Endodermal cell (in vitro differentiated cells): ENCODE measurements at regions not wholly inside any gene's neighbourhood (a gene's known extent, or its start where the extent isn't known, plus 50 kb on each side); places are given as distances from the start of the nearest gene placed in this dataset.

Experiments
- DNase-seq: peaks from one replicate; pipeline ENCODE4 v3.0.0-alpha.2; 2017
- H3K27ac ChIP-seq: 2 replicates; pipeline ENCODE4 v1.5.1; 2013; ENCODE audit warnings: mild to moderate bottlenecking, low read depth, low read length, moderate library complexity
- H3K27me3 ChIP-seq: 2 replicates; pipeline ENCODE4 v1.6.1; 2013; ENCODE audit warnings: mild to moderate bottlenecking, low read length, moderate library complexity; ENCODE audit not compliant: insufficient read depth, control insufficient read depth, poor library complexity, severe bottlenecking
- H3K36me3 ChIP-seq: 2 replicates; pipeline ENCODE4 v1.7.0; 2013; ENCODE audit warnings: mild to moderate bottlenecking, low read length, moderate library complexity; ENCODE audit not compliant: control insufficient read depth, insufficient read depth
- H3K4me1 ChIP-seq: one replicate; pipeline ENCODE4 v1.7.0; 2013; ENCODE audit warnings: low read length; ENCODE audit not compliant: control insufficient read depth, insufficient read depth
- H3K4me3 ChIP-seq: 2 replicates; pipeline ENCODE4 v1.5.1; 2013; ENCODE audit warnings: mild to moderate bottlenecking, low read length, moderate library complexity
- H3K9ac ChIP-seq: 2 replicates; pipeline ENCODE4 v1.6.1; 2013; ENCODE audit warnings: mild to moderate bottlenecking, low read length, moderate library complexity; ENCODE audit not compliant: poor library complexity, severe bottlenecking; ENCODE audit errors: extremely low read depth
- H3K9me3 ChIP-seq: 2 replicates; pipeline ENCODE4 v1.6.1; 2013; ENCODE audit warnings: mild to moderate bottlenecking, low read length, moderate library complexity; ENCODE audit not compliant: control insufficient read depth
- H3K27ac Mint-ChIP-seq: 2 replicates; pipeline ENCODE4 v1.8.0; 2020; ENCODE audit warnings: mixed read lengths
- H3K27me3 Mint-ChIP-seq: 2 replicates; pipeline ENCODE4 v1.8.0; 2021; ENCODE audit warnings: mild to moderate bottlenecking, mixed read lengths; ENCODE audit not compliant: insufficient read depth
- H3K36me3 Mint-ChIP-seq: 2 replicates; pipeline ENCODE4 v1.8.0; 2020; ENCODE audit warnings: low read depth, mixed read lengths
- H3K4me1 Mint-ChIP-seq: 2 replicates; pipeline ENCODE4 v1.8.0; 2020; ENCODE audit warnings: mixed read lengths
- H3K4me3 Mint-ChIP-seq: 2 replicates; pipeline ENCODE4 v1.8.0; 2020; ENCODE audit warnings: mild to moderate bottlenecking, moderate library complexity, mixed read lengths
- H3K9me3 Mint-ChIP-seq: 2 replicates; pipeline ENCODE4 v1.8.0; 2020; ENCODE audit warnings: mild to moderate bottlenecking, mixed read lengths
- WGBS, 2 experiments: methylation state at CpG; one replicate each; pipeline versions ENCODE4 v1.1.5 to v1.1.7; 2013; ENCODE audit warnings: missing lambda C conversion rate in 2 of 2, mixed read lengths in 1 of 2; ENCODE audit not compliant: insufficient coverage in 1 of 2, insufficient read length in 1 of 2; 5-methylcytosine and 5-hydroxymethylcytosine counted together
- TF ChIP-seq, protein P1 (sequence below): fragments of 200-600 bp; sonication (generic); conservative IDR thresholded peaks from 2 replicates; pipeline ENCODE4 v1.5.0; 2021; ENCODE audit warnings: antibody characterized with exemption, mild to moderate bottlenecking

GRCh38 chr10:4533621-4534020, 292.4 kb upstream of the AKR1E2 start:
- 94 to 100% methylated on average over 4 to 6 of the region's 6 CpGs for WGBS, 2 experiments
- Mint-ChIP-seq H3K4me1 (no peaks in the 10 kb centered on the region), H3K4me3 (no peak overlapping the region), H3K36me3 (no peaks in the 10 kb centered on the region), H3K27ac (no peak overlapping the region), H3K9me3 (peaks cover 2% of the 10 kb centered on the region), H3K27me3 (no peaks in the 10 kb centered on the region)
- DNase-seq, result no peak
- Histone ChIP-seq H3K36me3 (no peaks in the 10 kb centered on the region), H3K27me3 (no peaks in the 10 kb centered on the region), H3K27ac (no peak overlapping the region), H3K9me3 (no peaks in the 10 kb centered on the region), H3K4me1 (no peaks in the 10 kb centered on the region), H3K4me3 (no peak overlapping the region), H3K9ac (no peak overlapping the region)
- TF ChIP-seq, protein P1, sequence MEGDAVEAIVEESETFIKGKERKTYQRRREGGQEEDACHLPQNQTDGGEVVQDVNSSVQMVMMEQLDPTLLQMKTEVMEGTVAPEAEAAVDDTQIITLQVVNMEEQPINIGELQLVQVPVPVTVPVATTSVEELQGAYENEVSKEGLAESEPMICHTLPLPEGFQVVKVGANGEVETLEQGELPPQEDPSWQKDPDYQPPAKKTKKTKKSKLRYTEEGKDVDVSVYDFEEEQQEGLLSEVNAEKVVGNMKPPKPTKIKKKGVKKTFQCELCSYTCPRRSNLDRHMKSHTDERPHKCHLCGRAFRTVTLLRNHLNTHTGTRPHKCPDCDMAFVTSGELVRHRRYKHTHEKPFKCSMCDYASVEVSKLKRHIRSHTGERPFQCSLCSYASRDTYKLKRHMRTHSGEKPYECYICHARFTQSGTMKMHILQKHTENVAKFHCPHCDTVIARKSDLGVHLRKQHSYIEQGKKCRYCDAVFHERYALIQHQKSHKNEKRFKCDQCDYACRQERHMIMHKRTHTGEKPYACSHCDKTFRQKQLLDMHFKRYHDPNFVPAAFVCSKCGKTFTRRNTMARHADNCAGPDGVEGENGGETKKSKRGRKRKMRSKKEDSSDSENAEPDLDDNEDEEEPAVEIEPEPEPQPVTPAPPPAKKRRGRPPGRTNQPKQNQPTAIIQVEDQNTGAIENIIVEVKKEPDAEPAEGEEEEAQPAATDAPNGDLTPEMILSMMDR, result no peak

DNA sequence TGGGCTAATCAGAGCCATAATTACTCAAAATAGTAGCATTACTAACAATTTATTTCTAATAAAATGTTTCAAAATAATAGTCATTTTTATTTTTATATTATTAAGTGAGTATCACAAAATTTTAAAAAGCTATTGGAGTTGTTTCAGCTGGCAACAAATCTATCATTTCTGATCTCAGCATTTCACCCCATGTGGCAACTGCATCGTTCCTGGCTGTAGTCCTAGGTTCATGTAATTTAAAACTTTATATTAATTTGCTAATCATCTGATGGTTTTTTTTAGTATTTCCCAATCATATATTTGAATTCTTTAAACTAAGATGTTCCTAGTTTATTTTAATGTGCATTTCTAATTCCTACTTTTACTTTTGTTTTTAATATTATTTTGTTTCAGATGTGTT, 293.0 kb upstream of the AKR1E2 start:
- no peak overlapping the region for H3K27ac Mint-ChIP-seq
- no peaks in the 10 kb centered on the region for H3K4me1 Mint-ChIP-seq
- H3K27me3 Mint-ChIP-seq, result no peaks in the 10 kb centered on the region
- H3K9me3 ChIP-seq, result no peaks in the 10 kb centered on the region
- TF ChIP-seq, protein P1, result no peak
- H3K36me3 ChIP-seq, result no peaks in the 10 kb centered on the region
- H3K9ac ChIP-seq, result no peak overlapping the region
- H3K27me3 ChIP-seq, result no peaks in the 10 kb centered on the region
- no CpG with 5 or more reads among the region's 1 CpG for WGBS, 2 experiments
- H3K4me1 ChIP-seq, result no peaks in the 10 kb centered on the region
- no peak overlapping the region for H3K4me3 ChIP-seq
- no peaks in the 10 kb centered on the region for H3K9me3 Mint-ChIP-seq
- no peak for DNase-seq
- no peaks in the 10 kb centered on the region for H3K36me3 Mint-ChIP-seq
- no peak overlapping the region for H3K27ac ChIP-seq
- no peak overlapping the region for H3K4me3 Mint-ChIP-seq

DNA sequence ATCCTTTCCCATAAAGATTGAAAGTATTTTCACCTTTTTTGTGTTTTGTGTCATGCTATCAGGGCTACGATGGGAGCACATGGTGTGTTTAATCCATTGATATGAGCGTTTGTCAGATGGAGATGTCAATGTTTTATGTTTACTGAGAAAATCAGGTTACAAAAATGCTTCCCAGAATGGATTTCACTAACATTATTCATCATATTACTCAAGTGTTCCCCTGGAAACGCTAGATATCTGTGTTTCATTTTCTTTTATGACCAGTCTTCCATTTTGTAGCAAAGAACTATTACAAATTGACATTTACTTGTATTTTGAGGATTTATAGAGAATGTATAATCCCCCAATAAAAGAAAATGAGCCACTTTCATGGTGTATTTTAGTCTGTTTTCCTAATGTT, 293.5 kb upstream of the AKR1E2 start:
- H3K9me3 Mint-ChIP-seq, result no peaks in the 10 kb centered on the region
- Histone ChIP-seq H3K4me3 (no peak overlapping the region), H3K36me3 (no peaks in the 10 kb centered on the region), H3K4me1 (no peaks in the 10 kb centered on the region), H3K9me3 (no peaks in the 10 kb centered on the region), H3K27me3 (no peaks in the 10 kb centered on the region), H3K9ac (no peak overlapping the region), H3K27ac (no peak overlapping the region)
- no peak for DNase-seq
- no peak overlapping the region for H3K27ac Mint-ChIP-seq
- no peak overlapping the region for H3K4me3 Mint-ChIP-seq
- no peaks in the 10 kb centered on the region for H3K27me3 Mint-ChIP-seq
- H3K4me1 Mint-ChIP-seq, result no peaks in the 10 kb centered on the region
- no peaks in the 10 kb centered on the region for H3K36me3 Mint-ChIP-seq
- WGBS, 2 experiments, result 90 to 100% methylated on average over 1 to 3 of the region's 3 CpGs
- TF ChIP-seq, protein P1, result no peak
